HL-60 (cell line): ENCODE measurements at regions not wholly inside any gene's neighbourhood (a gene's known extent, or its start where the extent isn't known, plus 50 kb on each side); places are given as distances from the start of the nearest gene placed in this dataset.

Experiments
- DNase-seq, 2 experiments: peaks; one replicate each; pipeline ENCODE4 v3.0.0-alpha.2; 2010 to 2020; ENCODE audit warnings: low read depth in 1 of 2, low spot score in 1 of 2
- H3K27ac ChIP-seq: fragments of 250-450 bp; sonication (Bioruptor Pico); replicated peaks from 2 replicates; pipeline ENCODE4 v1.5.1; 2020; ENCODE audit warnings: mild to moderate bottlenecking, moderate library complexity
- H3K27me3 ChIP-seq: fragments of 250-450 bp; sonication (Bioruptor Pico); 2 replicates; pipeline ENCODE4 v1.5.1; 2021; ENCODE audit warnings: mild to moderate bottlenecking, moderate library complexity; ENCODE audit not compliant: insufficient read depth, poor library complexity, severe bottlenecking
- H3K4me3 ChIP-seq: replicated peaks from 2 replicates; pipeline ENCODE4 v1.5.1; 2011; ENCODE audit warnings: mild to moderate bottlenecking, control low read depth, low read length; ENCODE audit not compliant: insufficient read depth
- CTCF ChIP-seq: IDR thresholded peaks from one replicate; pipeline ENCODE4 v1.5.1; 2011; ENCODE audit warnings: low read length, control low read depth, inconsistent platforms; ENCODE audit not compliant: insufficient read depth
- GABPA ChIP-seq: IDR thresholded peaks from 2 replicates; pipeline ENCODE4 v1.6.1; 2012; ENCODE audit warnings: low read depth
- POLR2AphosphoS5 ChIP-seq: IDR thresholded peaks from 2 replicates; pipeline ENCODE4 v1.6.1; 2012; ENCODE audit warnings: low read depth
- REST ChIP-seq: IDR thresholded peaks from 2 replicates; pipeline ENCODE4 v1.6.1; 2012; ENCODE audit warnings: low read depth; ENCODE audit not compliant: insufficient replicate concordance
- SPI1 ChIP-seq: IDR thresholded peaks from 2 replicates; pipeline ENCODE4 v1.6.1; 2012; ENCODE audit warnings: low read depth, mild to moderate bottlenecking, borderline replicate concordance

GRCh38 chr5:8913522-8913921 lies 632.4 kb downstream of the SEMA5A start:
- Histone ChIP-seq H3K4me3 (no peak overlapping the region), H3K27ac (no peak overlapping the region), H3K27me3 (no peaks in the 10 kb centered on the region)
- no peak for DNase-seq
- TF ChIP-seq SPI1 (no peak), REST (no peak), GABPA (no peak), POLR2AphosphoS5 (no peak), CTCF (no peak)

GRCh38 chr5:8919096-8919495 lies 626.8 kb downstream of the SEMA5A start:
- no peak overlapping the region for H3K4me3 ChIP-seq
- no peak for DNase-seq
- H3K27ac ChIP-seq, result no peak overlapping the region
- H3K27me3 ChIP-seq, result no peaks in the 10 kb centered on the region
- no peak for TF ChIP-seq REST
- TF ChIP-seq SPI1, result no peak
- no peak for TF ChIP-seq GABPA
- TF ChIP-seq POLR2AphosphoS5, result no peak
- no peak for TF ChIP-seq CTCF

- Histone ChIP-seq H3K27ac (no peak overlapping the region), H3K27me3 (no peaks in the 10 kb centered on the region), H3K4me3 (no peak overlapping the region)
- DNase-seq, result no peak
- TF ChIP-seq POLR2AphosphoS5 (no peak), GABPA (no peak), SPI1 (no peak)
Measured at GRCh38 chr5:8923526-8923925, 622.3 kb downstream of the SEMA5A start.

GRCh38 chr5:8924054-8924793 lies 621.7 kb downstream of the SEMA5A start:
- no peaks in the 10 kb centered on the region for H3K27me3 ChIP-seq
- H3K27ac ChIP-seq, result no peak overlapping the region
- TF ChIP-seq POLR2AphosphoS5, result no peak
- no peak for TF ChIP-seq CTCF
- TF ChIP-seq SPI1, result no peak
- TF ChIP-seq GABPA, result no peak
- no peak for TF ChIP-seq REST
- H3K4me3 ChIP-seq, result no peak overlapping the region
- DNase-seq, result no peak
